H1 (cell line): ENCODE measurements at regions not wholly inside any gene's neighbourhood (a gene's known extent, or its start where the extent isn't known, plus 50 kb on each side); places are given as distances from the start of the nearest gene placed in this dataset.

Experiments used
- CTCF ChIA-PET: fragments of 300-600 bp; sonication (Branson Sonifier 250); formaldehyde crosslinking; loops from one replicate; lab custom pipeline; 2021; ENCODE audit not compliant: partially characterized antibody; lab: Charles Lee
- POLR2A ChIA-PET: fragments of 300-600 bp; sonication (Branson Sonifier 250); formaldehyde crosslinking; loops from one replicate; lab custom pipeline; 2021; ENCODE audit warnings: inconsistent platforms; ENCODE audit not compliant: partially characterized antibody; lab: Charles Lee
- DNase-seq, 2 experiments: peaks; one replicate each; pipeline versions ENCODE4 v3.0.0 to v3.0.0-alpha.2; 2010 to 2022; ENCODE audit warnings: low spot score in 2 of 2, low read depth in 1 of 2, mixed read lengths in 1 of 2
- FAIRE-seq: peaks from 2 replicates; lab custom pipeline; 2011; peaks lifted over from hg19 to GRCh38; lab: Jason Lieb, UNC
- H2AFZ ChIP-seq: 2 replicates; pipeline ENCODE4 v1.8.1; 2012; ENCODE audit warnings: low read length, inconsistent platforms
- H2AK5ac ChIP-seq: 2 replicates; pipeline ENCODE4 v1.6.1; 2013; ENCODE audit warnings: low read depth, low read length
- H2BK120ac ChIP-seq: replicated peaks from 2 replicates; pipeline ENCODE3; 2013; ENCODE audit warnings: low read depth, low read length, inconsistent platforms
- H2BK12ac ChIP-seq: 2 replicates; pipeline ENCODE4 v1.6.1; 2013; ENCODE audit warnings: low read depth, low read length
- H2BK15ac ChIP-seq: 2 replicates; pipeline ENCODE4 v1.6.1; 2013; ENCODE audit warnings: low read length
- H2BK20ac ChIP-seq: 2 replicates; pipeline ENCODE4 v1.6.1; 2013; ENCODE audit warnings: low read length
- H2BK5ac ChIP-seq: 2 replicates; pipeline ENCODE4 v1.6.1; 2013; ENCODE audit warnings: low read depth, low read length
- H3K14ac ChIP-seq: 2 replicates; pipeline ENCODE4 v1.6.1; 2013; ENCODE audit warnings: inconsistent platforms; ENCODE audit not compliant: insufficient read length
- H3K18ac ChIP-seq: 2 replicates; pipeline ENCODE4 v1.6.1; 2013; ENCODE audit warnings: low read length; ENCODE audit errors: extremely low read depth
- H3K23ac ChIP-seq: 2 replicates; pipeline ENCODE4 v1.6.1; 2013; ENCODE audit warnings: inconsistent platforms; ENCODE audit not compliant: insufficient read length
- H3K23me2 ChIP-seq: 2 replicates; pipeline ENCODE4 v1.6.1; 2013; ENCODE audit warnings: low read depth, low read length
- H3K27ac ChIP-seq: 2 replicates; pipeline ENCODE4 v1.6.1; 2011; ENCODE audit warnings: low read depth, low read length, inconsistent platforms
- H3K27me3 ChIP-seq, 4 experiments: replicated peaks in 1 of 4; 1 replicate in 1 of 4; 2 replicates in 3 of 4; pipeline versions ENCODE4 v1.6.1 to v1.8.1; 2011 to 2013; ENCODE audit warnings: low read length in 3 of 4, mild to moderate bottlenecking in 3 of 4, inconsistent platforms in 2 of 4, mixed read lengths in 2 of 4, moderate library complexity in 1 of 4; ENCODE audit not compliant: control insufficient read depth in 3 of 4, insufficient read depth in 3 of 4; ENCODE audit errors: extremely low read depth in 1 of 4
- H3K36me3 ChIP-seq, 4 experiments: 2 replicates each; pipeline versions ENCODE4 v1.6.1 to v1.8.1; 2011 to 2013; ENCODE audit warnings: mild to moderate bottlenecking in 4 of 4, low read length in 3 of 4, moderate library complexity in 2 of 4, control low read depth in 1 of 4, inconsistent platforms in 1 of 4; ENCODE audit not compliant: insufficient read depth in 4 of 4, control insufficient read depth in 2 of 4
- H3K4ac ChIP-seq: replicated peaks from 2 replicates; pipeline ENCODE3; 2013; ENCODE audit warnings: low read length, low read depth, mixed read lengths, inconsistent platforms; ENCODE audit not compliant: insufficient read length
- H3K4me1 ChIP-seq, 4 experiments: replicated peaks in 1 of 4; 1 replicate in 1 of 4; 2 replicates in 3 of 4; pipeline versions ENCODE4 v1.6.1 to v1.8.1; 2011 to 2013; ENCODE audit warnings: low read length in 3 of 4, inconsistent platforms in 2 of 4, mixed read lengths in 1 of 4; ENCODE audit not compliant: insufficient read depth in 4 of 4, control insufficient read depth in 3 of 4
- H3K4me2 ChIP-seq, 2 experiments: 2 replicates each; pipeline versions ENCODE4 v1.6.1 to v1.8.1; 2011 to 2013; ENCODE audit warnings: low read depth in 2 of 2, low read length in 2 of 2, control low read depth in 1 of 2, inconsistent platforms in 1 of 2, mild to moderate bottlenecking in 1 of 2; ENCODE audit not compliant: insufficient read depth in 1 of 2
- H3K4me3 ChIP-seq, 4 experiments: fragments of 200-600, 300-600 bp in 1 of 4; sonication (generic), shearing (Covaris generic), sonication (Bioruptor Twin) in 1 of 4; 2 replicates each; pipeline versions ENCODE4 v1.5.1 to v1.8.1; 2011 to 2016; ENCODE audit warnings: low read length in 4 of 4, low read depth in 3 of 4, control low read depth in 2 of 4, inconsistent platforms in 2 of 4, mild to moderate bottlenecking in 2 of 4, mixed read lengths in 1 of 4, moderate library complexity in 1 of 4; ENCODE audit not compliant: insufficient read depth in 2 of 4; ENCODE audit errors: extremely low read depth in 1 of 4
- H3K56ac ChIP-seq: replicated peaks from 2 replicates; pipeline ENCODE3; 2013; ENCODE audit warnings: low read depth, mild to moderate bottlenecking, mixed read lengths, low read length, inconsistent platforms; ENCODE audit not compliant: insufficient read length
- H3K79me1 ChIP-seq: 2 replicates; pipeline ENCODE4 v1.6.1; 2013; ENCODE audit warnings: low read depth, low read length, control low read depth
- H3K79me2 ChIP-seq, 2 experiments: 2 replicates each; pipeline versions ENCODE4 v1.6.1 to v1.8.1; 2012 to 2013; ENCODE audit warnings: low read length in 2 of 2, mild to moderate bottlenecking in 2 of 2, inconsistent platforms in 1 of 2; ENCODE audit not compliant: insufficient read depth in 2 of 2, control insufficient read depth in 1 of 2
- H3K9ac ChIP-seq, 4 experiments: replicated peaks in 1 of 4; 1 replicate in 1 of 4; 2 replicates in 3 of 4; pipeline versions ENCODE4 v1.6.1 to v1.8.1; 2011 to 2013; ENCODE audit warnings: low read depth in 3 of 4, low read length in 3 of 4, control low read depth in 2 of 4, mild to moderate bottlenecking in 2 of 4, moderate library complexity in 2 of 4, inconsistent platforms in 1 of 4; ENCODE audit errors: extremely low read depth in 1 of 4
- H3K9me3 ChIP-seq, 2 experiments: 2 replicates each; pipeline versions ENCODE4 v1.6.1 to v1.8.1; 2012 to 2013; ENCODE audit warnings: mild to moderate bottlenecking in 2 of 2, moderate library complexity in 2 of 2, control low read depth in 1 of 2, inconsistent platforms in 1 of 2, low read depth in 1 of 2, low read length in 1 of 2, mixed read lengths in 1 of 2; ENCODE audit not compliant: insufficient read depth in 2 of 2
- H4K20me1 ChIP-seq, 2 experiments: replicated peaks in 1 of 2; 2 replicates each; pipeline versions ENCODE3 to v1.8.1; 2011 to 2013; ENCODE audit warnings: inconsistent platforms in 2 of 2, low read length in 2 of 2, mild to moderate bottlenecking in 1 of 2; ENCODE audit not compliant: insufficient read depth in 2 of 2, control insufficient read depth in 1 of 2
- H4K5ac ChIP-seq: 2 replicates; pipeline ENCODE4 v1.6.1; 2013; ENCODE audit warnings: low read length, low read depth, mixed read lengths, inconsistent platforms; ENCODE audit not compliant: insufficient read length
- H4K8ac ChIP-seq: 2 replicates; pipeline ENCODE4 v1.8.0; 2013; ENCODE audit warnings: mild to moderate bottlenecking, moderate library complexity, low read length, inconsistent platforms; ENCODE audit not compliant: insufficient read depth; ENCODE audit errors: extremely low read depth
- H4K91ac ChIP-seq: replicated peaks from 2 replicates; pipeline ENCODE3; 2013; ENCODE audit warnings: low read length, mixed read lengths, inconsistent platforms; ENCODE audit not compliant: insufficient read length
- BACH1 ChIP-seq: IDR thresholded peaks from 2 replicates; pipeline ENCODE4 v1.6.1; 2012; ENCODE audit warnings: low read length, improper control_type of control experiment
- EZH2 ChIP-seq: fragments of 200-600 bp; sonication (generic); IDR thresholded peaks from 2 replicates; pipeline ENCODE4 v1.7.1; 2012; ENCODE audit warnings: low read depth, mild to moderate bottlenecking, moderate library complexity, low read length, inconsistent platforms; ENCODE audit not compliant: severe bottlenecking
- JUN ChIP-seq: IDR thresholded peaks from 2 replicates; pipeline ENCODE4 v1.6.1; 2011; ENCODE audit warnings: low read depth, mild to moderate bottlenecking, improper control_type of control experiment, low read length
- MAX ChIP-seq: IDR thresholded peaks from 2 replicates; pipeline ENCODE4 v1.6.1; 2012; ENCODE audit warnings: inconsistent platforms
- NANOG ChIP-seq: IDR thresholded peaks from 2 replicates; pipeline ENCODE4 v1.6.1; 2011; ENCODE audit warnings: low read length, low read depth, mild to moderate bottlenecking, inconsistent platforms; ENCODE audit not compliant: insufficient read depth, poor library complexity, severe bottlenecking
- POLR2AphosphoS5 ChIP-seq: IDR thresholded peaks from 2 replicates; pipeline ENCODE4 v1.6.1; 2011; ENCODE audit warnings: low read depth, low read length
- SIRT6 ChIP-seq: IDR thresholded peaks from one replicate; pipeline ENCODE4 v1.7.1; 2012; ENCODE audit warnings: low read length, inconsistent platforms
- WGBS, 2 experiments: shearing (Covaris generic) in 1 of 2; methylation state at CpG; one replicate each; pipeline versions ENCODE4 v1.1.6 to v1.1.7; 2013 to 2015; ENCODE audit warnings: low lambda C conversion rate in 2 of 2, mixed read lengths in 2 of 2, inconsistent platforms in 1 of 2, low coverage in 1 of 2, missing lambda C conversion rate in 1 of 2; ENCODE audit not compliant: insufficient replicate concordance in 2 of 2, insufficient coverage in 1 of 2, insufficient read length in 1 of 2; ENCODE audit errors: extremely low coverage in 1 of 2, missing lambda C conversion rate in 1 of 2; 5-methylcytosine and 5-hydroxymethylcytosine counted together

GRCh38 chr2:238701341-238702206 is 146.3 kb upstream of the TWIST2 start:
- Histone ChIP-seq H3K36me3 (no peaks in the 10 kb centered on the region), H2AK5ac (no peak overlapping the region), H2BK15ac (no peak overlapping the region), H3K27me3 (no peaks in the 10 kb centered on the region), H3K23me2 (no peaks in the 10 kb centered on the region), H2AFZ (no peak overlapping the region), H3K27ac (no peak overlapping the region), H3K79me2 (no peaks in the 10 kb centered on the region), H3K4me1 (no peaks in the 10 kb centered on the region; a peak in 1 of 7 replicates), H4K20me1 (no peaks in the 10 kb centered on the region), H3K23ac (no peak overlapping the region), H2BK12ac (no peak overlapping the region), H3K4me2 (no peak overlapping the region), H4K91ac (no peak overlapping the region), H3K4ac (no peak overlapping the region), H3K9ac (no peak overlapping the region), H4K8ac (no peak overlapping the region), H2BK20ac (no peak overlapping the region), H3K56ac (no peak overlapping the region), H3K79me1 (no peaks in the 10 kb centered on the region), H3K9me3 (no peaks in the 10 kb centered on the region), H3K14ac (no peak overlapping the region), H3K18ac (no peak overlapping the region), H2BK5ac (no peak overlapping the region), H4K5ac (no peak overlapping the region), H2BK120ac (no peak overlapping the region), H3K4me3 (no peak overlapping the region)
- DNase-seq (no peak), FAIRE-seq (no peak)
- POLR2A ChIA-PET = no interaction called here
- WGBS, 2 experiments = 90% methylated on average over 25 of the region's 26 CpGs; no CpG with 5 or more reads in 1 of the 2 experiments
- no peak for TF ChIP-seq BACH1
- TF ChIP-seq SIRT6 = no peak
- TF ChIP-seq MAX = no peak
- TF ChIP-seq EZH2 = no peak
- no peak for TF ChIP-seq NANOG
- TF ChIP-seq POLR2AphosphoS5 = no peak
- TF ChIP-seq JUN = no peak
- CTCF ChIA-PET = no interaction called here
